ENCODE measurements at regions not wholly inside any gene's neighbourhood (a gene's known extent, or its start where the extent isn't known, plus 50 kb on each side); places are given as distances from the start of the nearest gene placed in this dataset.
"Not testable (repeated sequence)": the region's sequence is repeated elsewhere in the genome, so short reads cannot be mapped to it uniquely, and the experiment has no call there.

DNA sequence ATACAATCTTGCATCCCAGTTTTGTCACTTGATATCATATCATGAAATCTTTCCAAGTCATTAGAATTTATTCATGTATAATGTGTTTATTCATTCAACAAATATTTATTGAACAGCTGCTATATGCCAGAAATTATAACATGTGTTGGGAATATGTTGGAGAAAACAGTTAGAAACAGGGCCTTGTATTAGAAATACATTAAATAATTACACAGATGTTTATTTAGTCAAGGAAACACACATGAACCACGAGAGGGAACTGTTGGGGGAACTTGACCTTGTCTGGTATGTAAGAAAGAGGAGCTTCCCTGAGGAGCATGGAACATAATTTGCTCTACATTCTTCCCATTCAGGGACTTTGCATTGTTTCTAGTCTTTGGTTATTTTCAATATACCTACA, 191.7 kb upstream of the FRMD6 start:
- FAIRE-seq: no peak
- no peak for DNase-seq (ENCODE audit: insufficient read length, low spot score)
- TF ChIP-seq, protein P1, sequence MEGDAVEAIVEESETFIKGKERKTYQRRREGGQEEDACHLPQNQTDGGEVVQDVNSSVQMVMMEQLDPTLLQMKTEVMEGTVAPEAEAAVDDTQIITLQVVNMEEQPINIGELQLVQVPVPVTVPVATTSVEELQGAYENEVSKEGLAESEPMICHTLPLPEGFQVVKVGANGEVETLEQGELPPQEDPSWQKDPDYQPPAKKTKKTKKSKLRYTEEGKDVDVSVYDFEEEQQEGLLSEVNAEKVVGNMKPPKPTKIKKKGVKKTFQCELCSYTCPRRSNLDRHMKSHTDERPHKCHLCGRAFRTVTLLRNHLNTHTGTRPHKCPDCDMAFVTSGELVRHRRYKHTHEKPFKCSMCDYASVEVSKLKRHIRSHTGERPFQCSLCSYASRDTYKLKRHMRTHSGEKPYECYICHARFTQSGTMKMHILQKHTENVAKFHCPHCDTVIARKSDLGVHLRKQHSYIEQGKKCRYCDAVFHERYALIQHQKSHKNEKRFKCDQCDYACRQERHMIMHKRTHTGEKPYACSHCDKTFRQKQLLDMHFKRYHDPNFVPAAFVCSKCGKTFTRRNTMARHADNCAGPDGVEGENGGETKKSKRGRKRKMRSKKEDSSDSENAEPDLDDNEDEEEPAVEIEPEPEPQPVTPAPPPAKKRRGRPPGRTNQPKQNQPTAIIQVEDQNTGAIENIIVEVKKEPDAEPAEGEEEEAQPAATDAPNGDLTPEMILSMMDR (IDR thresholded peaks at IDR 0.05; ENCODE audit: insufficient read depth, missing control alignments): no peak

DNA sequence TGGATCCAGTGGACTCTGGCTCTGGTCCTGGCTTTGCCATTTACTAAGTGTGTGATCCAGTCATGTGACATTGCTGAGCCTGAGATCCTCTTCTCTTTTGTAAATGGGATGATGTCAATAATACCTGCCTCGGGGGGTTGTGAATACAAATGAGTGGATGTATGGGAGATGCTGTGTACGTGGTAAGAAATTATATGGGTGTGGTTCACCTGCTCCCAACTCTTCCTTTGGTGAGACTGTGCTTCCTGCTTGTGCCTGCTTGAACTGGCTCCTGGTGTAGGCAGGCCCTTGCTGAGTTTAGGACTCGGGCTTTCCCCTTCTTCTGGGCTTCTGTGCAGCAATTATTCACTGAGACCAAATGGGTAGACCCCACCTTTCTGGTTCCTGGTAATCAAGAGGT, 189.5 kb upstream of the FRMD6 start:
- FAIRE-seq (no peak), DNase-seq (ENCODE audit: insufficient read length, low spot score) (no peak)
- TF ChIP-seq, protein P1 (IDR thresholded peaks at IDR 0.05; ENCODE audit: insufficient read depth, missing control alignments): no peak

DNA sequence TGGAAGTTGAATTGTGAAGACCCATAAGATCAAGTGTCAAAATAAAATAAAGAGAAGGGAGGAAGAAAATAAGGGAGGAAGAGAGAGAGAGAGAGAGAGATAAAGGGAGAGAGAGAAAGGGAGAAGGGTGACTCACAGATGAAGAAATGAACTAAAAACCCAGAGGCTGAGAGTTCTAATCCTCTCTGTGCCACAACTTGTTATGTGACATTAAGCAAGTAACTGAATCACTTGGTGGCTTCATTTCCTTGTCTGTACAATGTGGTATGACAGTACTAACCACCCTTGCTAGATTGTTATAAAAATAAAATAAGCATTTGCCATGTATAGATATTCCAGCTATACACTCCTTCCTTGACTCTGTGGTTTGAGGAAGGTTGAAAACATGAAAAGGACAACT, 189.0 kb upstream of the FRMD6 start:
- DNase-seq (ENCODE audit: insufficient read length, low spot score): no peak
- TF ChIP-seq, protein P1 (IDR thresholded peaks at IDR 0.05; ENCODE audit: insufficient read depth, missing control alignments): no peak
- no peak for FAIRE-seq

DNA sequence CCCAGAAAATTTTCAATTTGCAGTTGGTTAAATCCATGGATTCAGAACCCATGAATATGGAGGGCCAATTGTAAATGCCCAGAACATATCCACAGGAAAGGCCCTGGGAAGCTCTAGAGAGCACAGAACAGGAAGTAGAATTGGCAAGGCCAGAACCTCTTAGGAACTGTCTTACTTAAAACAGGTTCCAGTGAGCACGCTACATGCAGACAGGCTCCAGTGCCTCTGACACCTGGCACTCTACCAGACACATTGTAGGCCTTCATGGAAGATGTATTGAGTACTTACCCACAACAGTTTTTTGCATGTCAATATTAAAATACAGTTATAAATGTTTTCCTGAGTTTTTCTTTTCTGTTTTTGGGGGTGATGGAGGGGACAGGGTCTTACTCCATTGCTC, 188.2 kb upstream of the FRMD6 start:
- FAIRE-seq (no peak), DNase-seq (ENCODE audit: insufficient read length, low spot score) (no peak)
- TF ChIP-seq, protein P1 (IDR thresholded peaks at IDR 0.05; ENCODE audit: insufficient read depth, missing control alignments): no peak

DNA sequence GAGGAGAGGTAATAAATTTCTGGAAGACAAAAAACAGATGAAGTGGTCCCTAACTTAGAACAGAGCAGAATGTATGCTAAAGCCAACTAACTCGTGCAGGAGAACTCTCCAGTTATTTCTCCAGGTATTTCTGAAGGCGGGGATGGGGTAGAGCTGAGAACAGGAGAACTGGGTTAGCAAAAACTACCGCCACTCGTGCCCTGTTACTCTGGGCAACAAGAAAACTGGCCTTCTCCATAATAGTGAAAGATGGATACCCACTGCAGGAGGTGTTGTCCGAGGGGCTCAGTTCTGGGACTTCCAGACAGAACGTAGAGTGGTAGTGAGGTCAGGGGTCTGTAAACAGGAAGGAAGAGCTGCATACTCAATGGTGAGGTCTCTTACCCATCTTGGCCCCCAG, 187.3 kb upstream of the FRMD6 start:
- TF ChIP-seq, protein P1 (IDR thresholded peaks at IDR 0.05; ENCODE audit: insufficient read depth, missing control alignments): no peak
- no peak for DNase-seq (ENCODE audit: insufficient read length, low spot score)
- FAIRE-seq: no peak

DNA sequence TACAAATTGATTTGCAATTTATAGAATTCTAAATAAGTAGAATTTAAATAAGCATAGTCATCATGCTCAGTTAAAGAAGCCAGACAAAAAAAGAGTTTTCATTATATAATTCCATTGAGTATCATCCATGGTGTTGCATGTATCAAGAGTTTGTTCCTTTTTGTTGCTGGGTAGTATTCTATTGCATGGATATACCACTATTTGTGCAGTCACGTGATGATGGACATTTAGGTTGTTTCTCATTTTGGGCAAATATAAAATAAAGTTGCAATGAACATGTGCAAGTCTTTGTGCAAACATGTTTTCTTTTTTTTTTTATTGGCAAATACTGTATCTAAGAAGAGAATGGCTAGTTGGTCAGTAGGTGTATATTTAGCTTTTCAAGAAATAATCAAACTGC, 186.2 kb upstream of the FRMD6 start:
- FAIRE-seq (no peak), DNase-seq (ENCODE audit: insufficient read length, low spot score) (no peak)
- TF ChIP-seq, protein P1 (IDR thresholded peaks at IDR 0.05; ENCODE audit: insufficient read depth, missing control alignments): no peak

DNA sequence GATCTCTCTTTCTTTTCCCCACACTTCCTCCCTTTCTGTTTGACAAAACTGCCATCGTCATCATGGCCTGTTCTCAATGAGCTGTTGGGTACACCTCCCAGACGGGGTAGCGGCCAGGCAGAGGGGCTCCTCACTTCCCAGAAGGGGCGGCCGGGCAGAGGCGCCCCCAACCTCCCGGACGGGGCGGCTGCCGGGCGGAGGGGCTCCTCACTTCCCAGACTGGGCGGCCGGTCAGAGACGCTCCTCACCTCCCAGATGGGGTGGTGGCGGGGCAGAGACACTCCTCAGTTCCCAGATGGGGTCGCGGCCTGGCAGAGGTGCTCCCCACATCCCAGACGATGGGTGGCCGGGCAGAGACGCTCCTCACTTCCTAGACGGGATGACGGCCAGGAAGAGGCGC, 184.3 kb upstream of the FRMD6 start:
- FAIRE-seq; DNase-seq (ENCODE audit: insufficient read length, low spot score): not testable (repeated sequence)

DNA sequence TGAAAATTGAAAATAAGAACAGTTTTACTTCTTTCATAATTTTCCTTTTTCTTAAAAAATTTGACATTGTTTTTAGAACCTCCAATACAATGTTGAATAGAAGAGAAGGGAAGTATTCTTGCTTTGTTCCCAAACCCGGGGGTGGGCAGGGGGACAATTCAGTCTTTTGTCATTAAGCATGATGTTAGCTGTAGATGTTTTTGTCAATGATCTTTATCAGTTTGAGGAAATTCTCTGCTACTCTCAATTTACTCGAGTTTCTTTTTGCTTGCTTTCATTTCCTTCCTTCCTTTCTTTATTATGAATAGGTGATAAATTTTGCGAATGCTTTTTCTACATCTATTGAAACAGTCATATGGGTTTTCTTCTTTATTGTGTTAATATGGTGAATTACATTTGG, 183.2 kb upstream of the FRMD6 start:
- TF ChIP-seq, protein P1 (IDR thresholded peaks at IDR 0.05; ENCODE audit: insufficient read depth, missing control alignments): no peak
- no peak for FAIRE-seq

More for the DNA sequence above, 183.2 kb upstream of the FRMD6 start:
- no peak for DNase-seq (ENCODE audit: insufficient read length, low spot score)

Measured in D721Med (cell line).